ENCODE measurements at regions not wholly inside any gene's neighbourhood (a gene's known extent, or its start where the extent isn't known, plus 50 kb on each side); places are given as distances from the start of the nearest gene placed in this dataset.

DNA sequence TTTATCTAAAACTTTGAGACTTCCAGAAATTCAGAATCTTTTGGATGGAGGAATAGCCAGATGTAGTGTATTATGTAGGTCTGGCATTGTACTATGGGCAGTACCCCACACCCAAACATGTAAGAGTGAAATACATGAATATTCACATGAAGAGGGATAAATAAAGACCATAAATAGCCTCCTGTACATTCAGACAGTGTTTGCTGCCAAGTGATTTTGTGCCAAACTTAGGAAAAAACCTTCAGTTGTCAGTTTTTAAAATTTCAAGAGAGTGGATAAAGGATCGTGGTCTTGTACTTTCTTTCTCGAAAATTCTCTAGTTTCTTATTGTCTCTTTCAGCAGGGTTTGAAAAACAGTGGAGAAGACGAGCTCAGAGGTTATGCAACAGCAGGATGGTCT is 150.3 kb upstream of the LARGE1 start:
- Mint-ChIP-seq H3K9me3 (peaks cover 2% of the 10 kb centered on the region), H3K36me3 (ENCODE audit: low read depth) (no peaks in the 10 kb centered on the region), H3K27me3 (ENCODE audit: low read depth) (no peaks in the 10 kb centered on the region), H3K4me3 (no peak overlapping the region), H3K4me1 (peaks cover 47% of the 10 kb centered on the region), H3K27ac (no peak overlapping the region)
- TF ChIP-seq, protein P1, sequence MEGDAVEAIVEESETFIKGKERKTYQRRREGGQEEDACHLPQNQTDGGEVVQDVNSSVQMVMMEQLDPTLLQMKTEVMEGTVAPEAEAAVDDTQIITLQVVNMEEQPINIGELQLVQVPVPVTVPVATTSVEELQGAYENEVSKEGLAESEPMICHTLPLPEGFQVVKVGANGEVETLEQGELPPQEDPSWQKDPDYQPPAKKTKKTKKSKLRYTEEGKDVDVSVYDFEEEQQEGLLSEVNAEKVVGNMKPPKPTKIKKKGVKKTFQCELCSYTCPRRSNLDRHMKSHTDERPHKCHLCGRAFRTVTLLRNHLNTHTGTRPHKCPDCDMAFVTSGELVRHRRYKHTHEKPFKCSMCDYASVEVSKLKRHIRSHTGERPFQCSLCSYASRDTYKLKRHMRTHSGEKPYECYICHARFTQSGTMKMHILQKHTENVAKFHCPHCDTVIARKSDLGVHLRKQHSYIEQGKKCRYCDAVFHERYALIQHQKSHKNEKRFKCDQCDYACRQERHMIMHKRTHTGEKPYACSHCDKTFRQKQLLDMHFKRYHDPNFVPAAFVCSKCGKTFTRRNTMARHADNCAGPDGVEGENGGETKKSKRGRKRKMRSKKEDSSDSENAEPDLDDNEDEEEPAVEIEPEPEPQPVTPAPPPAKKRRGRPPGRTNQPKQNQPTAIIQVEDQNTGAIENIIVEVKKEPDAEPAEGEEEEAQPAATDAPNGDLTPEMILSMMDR (IDR thresholded peaks at IDR 0.05; ENCODE audit: unreplicated experiment in 3 of 3): no peak

DNA sequence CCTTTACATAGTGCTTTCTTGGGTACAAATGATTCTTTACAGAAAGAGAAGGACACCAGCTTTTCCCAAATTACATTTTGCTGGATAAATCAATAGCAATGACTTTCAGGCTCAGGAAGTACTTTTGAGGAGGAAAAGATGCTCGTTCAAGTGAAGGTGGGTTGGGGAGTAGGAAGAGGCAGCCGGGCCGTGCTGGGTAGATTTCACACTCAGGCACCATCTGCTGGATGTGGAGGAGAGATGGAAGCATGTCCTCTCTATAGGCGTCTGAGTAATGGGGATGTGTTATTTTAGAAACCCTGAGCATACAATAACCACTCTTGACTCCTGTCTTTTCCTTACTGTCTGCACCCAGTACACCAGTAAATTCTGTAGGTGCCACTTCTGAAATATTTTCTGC is 152.3 kb upstream of the LARGE1 start:
- H3K4me1 Mint-ChIP-seq: peaks cover 57% of the 10 kb centered on the region
- TF ChIP-seq, protein P1 (IDR thresholded peaks at IDR 0.05; ENCODE audit: unreplicated experiment in 3 of 3): no peak
- H3K4me3 Mint-ChIP-seq: no peak overlapping the region
- H3K9me3 Mint-ChIP-seq: peaks cover 2% of the 10 kb centered on the region
- no peak overlapping the region for H3K27ac Mint-ChIP-seq
- no peaks in the 10 kb centered on the region for H3K36me3 Mint-ChIP-seq (ENCODE audit: low read depth)
- H3K27me3 Mint-ChIP-seq (ENCODE audit: low read depth): peaks cover 7% of the 10 kb centered on the region

DNA sequence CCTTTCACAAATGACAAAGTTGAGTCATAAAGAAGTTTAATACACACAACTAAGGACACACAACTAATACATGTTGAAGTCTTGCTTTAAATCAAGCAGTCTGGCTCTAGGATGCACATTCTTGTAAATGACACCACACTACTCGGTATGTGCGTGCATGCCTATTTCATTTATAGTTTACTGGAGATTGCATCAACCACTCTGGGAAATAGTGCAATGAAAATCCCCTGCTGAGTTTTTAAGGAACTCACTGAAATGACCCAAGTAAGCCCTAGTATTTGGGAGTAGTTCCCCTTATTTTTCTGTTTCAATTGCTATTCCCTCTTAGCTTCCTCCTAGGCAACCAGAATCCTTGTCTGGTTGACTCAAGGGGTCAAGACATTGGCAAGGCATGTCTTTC is 160.2 kb upstream of the LARGE1 start:
- Mint-ChIP-seq H3K4me1 (peaks cover 19% of the 10 kb centered on the region), H3K4me3 (no peak overlapping the region), H3K27me3 (ENCODE audit: low read depth) (peaks cover 12% of the 10 kb centered on the region), H3K36me3 (ENCODE audit: low read depth) (no peaks in the 10 kb centered on the region), H3K27ac (no peak overlapping the region), H3K9me3 (no peaks in the 10 kb centered on the region)
- TF ChIP-seq, protein P1 (IDR thresholded peaks at IDR 0.05; ENCODE audit: unreplicated experiment in 3 of 3): no peak

GRCh38 chr22:34096770-34097169 is 176.5 kb upstream of the LARGE1 start:
- Mint-ChIP-seq H3K9me3 (peaks cover 4% of the 10 kb centered on the region), H3K27me3 (ENCODE audit: low read depth) (peaks cover 15% of the 10 kb centered on the region), H3K4me3 (no peak overlapping the region), H3K4me1 (no peaks in the 10 kb centered on the region), H3K27ac (no peak overlapping the region), H3K36me3 (ENCODE audit: low read depth) (no peaks in the 10 kb centered on the region)
- TF ChIP-seq, protein P1 (IDR thresholded peaks at IDR 0.05; ENCODE audit: unreplicated experiment in 3 of 3): no peak

GRCh38 chr22:34099278-34099677 is 179.0 kb upstream of the LARGE1 start:
- no peak overlapping the region for H3K4me3 Mint-ChIP-seq
- no peak overlapping the region for H3K27ac Mint-ChIP-seq
- TF ChIP-seq, protein P1 (IDR thresholded peaks at IDR 0.05; ENCODE audit: unreplicated experiment in 3 of 3): no peak
- H3K9me3 Mint-ChIP-seq: peaks cover 8% of the 10 kb centered on the region
- H3K27me3 Mint-ChIP-seq (ENCODE audit: low read depth): peaks cover 17% of the 10 kb centered on the region
- no peaks in the 10 kb centered on the region for H3K36me3 Mint-ChIP-seq (ENCODE audit: low read depth)
- H3K4me1 Mint-ChIP-seq: no peaks in the 10 kb centered on the region

DNA sequence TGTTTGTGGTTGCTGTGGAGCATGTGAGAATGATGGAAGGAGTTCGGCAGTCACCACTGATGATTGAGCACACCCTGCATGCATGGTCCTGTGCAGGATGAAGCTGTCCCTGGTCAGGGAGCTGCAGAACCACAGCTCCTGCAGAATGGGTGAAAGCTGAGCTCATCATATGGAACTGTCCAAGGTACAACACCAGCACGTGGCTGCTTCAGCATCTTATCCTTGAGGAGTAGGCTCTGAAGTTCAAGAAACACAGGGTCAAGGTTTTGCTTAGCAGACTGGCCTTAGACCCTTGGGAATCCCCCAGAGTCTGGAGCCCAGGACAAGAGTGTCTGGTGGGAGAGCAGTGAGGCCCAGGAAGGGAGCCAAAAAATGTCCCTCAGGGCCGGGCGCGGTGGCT is 182.4 kb upstream of the LARGE1 start:
- no peaks in the 10 kb centered on the region for H3K4me1 Mint-ChIP-seq
- H3K4me3 Mint-ChIP-seq: no peak overlapping the region
- H3K27ac Mint-ChIP-seq: no peak overlapping the region
- TF ChIP-seq, protein P1 (IDR thresholded peaks at IDR 0.05; ENCODE audit: unreplicated experiment in 3 of 3): no peak
- H3K36me3 Mint-ChIP-seq (ENCODE audit: low read depth): no peaks in the 10 kb centered on the region
- H3K9me3 Mint-ChIP-seq: peaks cover 5% of the 10 kb centered on the region
- peaks cover 27% of the 10 kb centered on the region for H3K27me3 Mint-ChIP-seq (ENCODE audit: low read depth)
